ENCODE measurements at regions not wholly inside any gene's neighbourhood (a gene's known extent, or its start where the extent isn't known, plus 50 kb on each side); places are given as distances from the start of the nearest gene placed in this dataset.

GRCh38 chr3:101151286-101151913 lies 158.2 kb upstream of the ABI3BP start:
- no peak overlapping the region for H3K9ac ChIP-seq (replicated peaks; ENCODE audit: extremely low read depth, insufficient read depth, low read length)
- H3K4me3 ChIP-seq (replicated peaks in 1 of 3; ENCODE audit: insufficient read depth in 1 of 3, low read depth in 1 of 3, low read length in 3 of 3) = no peak overlapping the region
- no TSS peak for BruUV-seq (replicated peaks)
- H3K79me2 ChIP-seq (ENCODE audit: control insufficient read depth, insufficient read depth, low read length) = no peaks in the 10 kb centered on the region
- H3K4me1 ChIP-seq (ENCODE audit: control insufficient read depth, extremely low read depth, insufficient read depth, low read length) = no peaks in the 10 kb centered on the region
- no peaks in the 10 kb centered on the region for H3K27me3 ChIP-seq (ENCODE audit: control insufficient read depth in 2 of 2, insufficient read depth in 2 of 2, low read length in 2 of 2)
- no peak for TF ChIP-seq MAX (IDR thresholded peaks at IDR 0.05; ENCODE audit: insufficient read depth, insufficient read length)
- no peak for TF ChIP-seq CTCF (IDR thresholded peaks at IDR 0.05; ENCODE audit: extremely low read depth in 1 of 2, insufficient read depth in 1 of 2, low read depth in 1 of 2, low read length in 2 of 2)
- no peak for TF ChIP-seq EZH2 (IDR thresholded peaks at IDR 0.05; ENCODE audit: borderline replicate concordance, low read depth, low read length, severe bottlenecking)
- TF ChIP-seq FOS (IDR thresholded peaks at IDR 0.05; ENCODE audit: borderline replicate concordance, insufficient read depth, low read length) = no peak
- TF ChIP-seq GATA2 (IDR thresholded peaks at IDR 0.05; ENCODE audit: insufficient read depth, insufficient read length, low read depth, low read length) = no peak
- no peak for TF ChIP-seq MYC (IDR thresholded peaks at IDR 0.05; ENCODE audit: low read depth, low read length)
- TF ChIP-seq POLR2AphosphoS5 (IDR thresholded peaks at IDR 0.05; ENCODE audit: insufficient read depth, low read depth, low read length) = no peak
- no peak for TF ChIP-seq POLR2A (IDR thresholded peaks at IDR 0.05; ENCODE audit: low read depth, low read length)
- TF ChIP-seq JUN (IDR thresholded peaks at IDR 0.05; ENCODE audit: borderline replicate concordance, insufficient read depth, insufficient read length, low read depth) = no peak
- no peaks in the 10 kb centered on the region for H3K9me3 ChIP-seq (replicated peaks; ENCODE audit: control insufficient read depth, insufficient read depth, low read length)
- H2AFZ ChIP-seq (ENCODE audit: low read depth, low read length) = no peak overlapping the region
- no peak overlapping the region for H3K4me2 ChIP-seq (ENCODE audit: insufficient read depth, low read length)
- POLR2A ChIA-PET = no interaction called here
- DNase-seq (ENCODE audit: low read depth, low spot score) (no peak), FAIRE-seq (no peak)
- dilution Hi-C loops (cut with MboI; ENCODE audit: extremely low pct_ligation_motif_present, low sequenced_read_pairs) (no loop called here), intact Hi-C loops (cut with micrococcal nuclease) (no loop called here)
- no peaks in the 10 kb centered on the region for H4K20me1 ChIP-seq (replicated peaks; ENCODE audit: control insufficient read depth, extremely low read depth, insufficient read depth, low read length)
- H3K9me1 ChIP-seq (replicated peaks; ENCODE audit: control insufficient read depth, extremely low read depth, insufficient read depth, low read length) = no peaks in the 10 kb centered on the region
- no peaks in the 10 kb centered on the region for H3K36me3 ChIP-seq (ENCODE audit: control insufficient read depth in 2 of 2, extremely low read depth in 1 of 2, insufficient read depth in 2 of 2, low read length in 2 of 2)
- CTCF ChIA-PET = interaction anchor here (1.4 to 3.0 kb wide), 2 partner anchors 27 to 45 kb away, joined by 4 to 9 read pairs; no protein-coding TSS in a partner anchor
- H3K27ac ChIP-seq (ENCODE audit: insufficient read depth, low read depth, low read length) = no peak overlapping the region
